WTC11 (cell line): ENCODE measurements at regions not wholly inside any gene's neighbourhood (a gene's known extent, or its start where the extent isn't known, plus 50 kb on each side); places are given as distances from the start of the nearest gene placed in this dataset.

ENCODE experiments used
- ATAC-seq: fragments of 200-7000 bp; cut with Tn5 transposase; 2 replicates; pipeline ENCODE4 v1.10.0; 2021; ENCODE audit warnings: mild to moderate bottlenecking, moderate library complexity
- CTCF ChIA-PET: fragments of 300-600 bp; sonication (Branson Sonifier 250); formaldehyde crosslinking; loops from one replicate; lab custom pipeline; 2021; ENCODE audit warnings: antibody characterized with exemption; lab: Charles Lee
- POLR2A ChIA-PET: fragments of 350-600 bp; sonication (Branson Sonifier 250); formaldehyde crosslinking; loops from one replicate; lab custom pipeline; 2021; ENCODE audit warnings: antibody characterized with exemption; lab: Charles Lee
- DNase-seq: peaks from one replicate; pipeline ENCODE4 v3.0.0; 2021; ENCODE audit warnings: low spot score
- H3K27ac Mint-ChIP-seq: 2 replicates; pipeline ENCODE4 v1.8.0; 2021; ENCODE audit warnings: mixed read lengths
- H3K27me3 Mint-ChIP-seq: 2 replicates; pipeline ENCODE4 v1.8.0; 2021; ENCODE audit warnings: low read depth, mild to moderate bottlenecking, moderate library complexity, mixed read lengths
- H3K36me3 Mint-ChIP-seq: 2 replicates; pipeline ENCODE4 v1.8.0; 2021; ENCODE audit warnings: mixed read lengths
- H3K4me1 Mint-ChIP-seq: 2 replicates; pipeline ENCODE4 v1.8.0; 2022; ENCODE audit warnings: mixed read lengths
- H3K4me3 Mint-ChIP-seq: 2 replicates; pipeline ENCODE4 v1.8.0; 2021; ENCODE audit warnings: mild to moderate bottlenecking, moderate library complexity, mixed read lengths
- H3K9me3 Mint-ChIP-seq: 2 replicates; pipeline ENCODE4 v1.8.0; 2021; ENCODE audit warnings: mixed read lengths
- ATF1 ChIP-seq: sonication (generic); formaldehyde crosslinking; IDR thresholded peaks from 2 replicates; pipeline ENCODE4 v1.8.1; 2023; ENCODE audit warnings: mild to moderate bottlenecking, moderate library complexity, missing genetic modification reagents
- ELF4 ChIP-seq: sonication (generic); formaldehyde crosslinking; IDR thresholded peaks from 2 replicates; pipeline ENCODE4 v1.8.1; 2022; ENCODE audit warnings: low read depth, mild to moderate bottlenecking, moderate library complexity, missing genetic modification reagents
- ETV6 ChIP-seq: sonication (generic); formaldehyde crosslinking; IDR thresholded peaks from 2 replicates; pipeline ENCODE4 v1.8.1; 2022; ENCODE audit warnings: mild to moderate bottlenecking, missing genetic modification reagents
- FOXP1 ChIP-seq: sonication (generic); formaldehyde crosslinking; IDR thresholded peaks from 2 replicates; pipeline ENCODE4 v1.8.0; 2022; ENCODE audit warnings: missing genetic modification reagents, mild to moderate bottlenecking, moderate library complexity, borderline replicate concordance
- JUN ChIP-seq: sonication (generic); formaldehyde crosslinking; IDR thresholded peaks from 2 replicates; pipeline ENCODE4 v1.8.0; 2023; ENCODE audit warnings: mild to moderate bottlenecking, missing genetic modification reagents
- MXD4 ChIP-seq: fragments of 250-450 bp; sonication (Bioruptor Pico); IDR thresholded peaks from 2 replicates; pipeline ENCODE4 v1.8.0; 2021; ENCODE audit warnings: mild to moderate bottlenecking, moderate library complexity, borderline replicate concordance
- NFATC4 ChIP-seq: fragments of 250-450 bp; sonication (Bioruptor Pico); IDR thresholded peaks from 2 replicates; pipeline ENCODE4 v1.9.0; 2021; ENCODE audit warnings: mild to moderate bottlenecking
- RELA ChIP-seq: sonication (generic); formaldehyde crosslinking; IDR thresholded peaks from 2 replicates; pipeline ENCODE4 v1.8.1; 2022; ENCODE audit warnings: missing genetic modification reagents, mild to moderate bottlenecking, borderline replicate concordance
- SMAD3 ChIP-seq: sonication (generic); formaldehyde crosslinking; IDR thresholded peaks from 2 replicates; pipeline ENCODE4 v1.8.0; 2022; ENCODE audit warnings: missing genetic modification reagents, mild to moderate bottlenecking, borderline replicate concordance
- ZBTB43 ChIP-seq: sonication (generic); formaldehyde crosslinking; IDR thresholded peaks from 2 replicates; pipeline ENCODE4 v1.8.1; 2023; ENCODE audit warnings: mild to moderate bottlenecking, missing genetic modification reagents
- ZNF138 ChIP-seq: sonication (generic); formaldehyde crosslinking; conservative IDR thresholded peaks from 2 replicates; pipeline ENCODE4 v1.8.1; 2022; ENCODE audit warnings: mild to moderate bottlenecking, moderate library complexity, missing genetic modification reagents
- ZNF532 ChIP-seq: fragments of 250-450 bp; sonication (Bioruptor Pico); IDR thresholded peaks from 2 replicates; pipeline ENCODE4 v1.9.0; 2021; ENCODE audit warnings: mild to moderate bottlenecking, borderline replicate concordance
- TF ChIP-seq, protein P1 (sequence below): sonication (generic); formaldehyde crosslinking; IDR thresholded peaks from 2 replicates; pipeline ENCODE4 v1.8.1; 2022; ENCODE audit warnings: mild to moderate bottlenecking, moderate library complexity, missing genetic modification reagents
- TF ChIP-seq, protein P2 (sequence below): sonication (generic); formaldehyde crosslinking; IDR thresholded peaks from 2 replicates; pipeline ENCODE4 v1.8.0; 2023; ENCODE audit warnings: mild to moderate bottlenecking, missing genetic modification reagents

GRCh38 chr3:118833075-118833474, 201.6 kb downstream of the IGSF11 start (continued):
- TF ChIP-seq ZNF532 (CRISPR knock-in tag), result no peak
- TF ChIP-seq ZBTB43 (CRISPR knock-in tag), result no peak
- TF ChIP-seq, all 79 proteins: peak for 0

- no peak for ATAC-seq
- TF ChIP-seq, protein P1, sequence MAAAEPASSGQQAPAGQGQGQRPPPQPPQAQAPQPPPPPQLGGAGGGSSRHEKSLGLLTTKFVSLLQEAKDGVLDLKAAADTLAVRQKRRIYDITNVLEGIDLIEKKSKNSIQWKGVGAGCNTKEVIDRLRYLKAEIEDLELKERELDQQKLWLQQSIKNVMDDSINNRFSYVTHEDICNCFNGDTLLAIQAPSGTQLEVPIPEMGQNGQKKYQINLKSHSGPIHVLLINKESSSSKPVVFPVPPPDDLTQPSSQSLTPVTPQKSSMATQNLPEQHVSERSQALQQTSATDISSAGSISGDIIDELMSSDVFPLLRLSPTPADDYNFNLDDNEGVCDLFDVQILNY, result no peak
- no peak for TF ChIP-seq SMAD3 (CRISPR knock-in tag)
- TF ChIP-seq ZNF138, result no peak
- TF ChIP-seq JUN, result no peak
- TF ChIP-seq MXD4 (CRISPR knock-in tag), result no peak
- TF ChIP-seq FOXP1 (CRISPR knock-in tag), result no peak
- no peak for TF ChIP-seq ETV6 (CRISPR knock-in tag)
- TF ChIP-seq ELF4 (CRISPR knock-in tag), result no peak
- TF ChIP-seq, protein P2, sequence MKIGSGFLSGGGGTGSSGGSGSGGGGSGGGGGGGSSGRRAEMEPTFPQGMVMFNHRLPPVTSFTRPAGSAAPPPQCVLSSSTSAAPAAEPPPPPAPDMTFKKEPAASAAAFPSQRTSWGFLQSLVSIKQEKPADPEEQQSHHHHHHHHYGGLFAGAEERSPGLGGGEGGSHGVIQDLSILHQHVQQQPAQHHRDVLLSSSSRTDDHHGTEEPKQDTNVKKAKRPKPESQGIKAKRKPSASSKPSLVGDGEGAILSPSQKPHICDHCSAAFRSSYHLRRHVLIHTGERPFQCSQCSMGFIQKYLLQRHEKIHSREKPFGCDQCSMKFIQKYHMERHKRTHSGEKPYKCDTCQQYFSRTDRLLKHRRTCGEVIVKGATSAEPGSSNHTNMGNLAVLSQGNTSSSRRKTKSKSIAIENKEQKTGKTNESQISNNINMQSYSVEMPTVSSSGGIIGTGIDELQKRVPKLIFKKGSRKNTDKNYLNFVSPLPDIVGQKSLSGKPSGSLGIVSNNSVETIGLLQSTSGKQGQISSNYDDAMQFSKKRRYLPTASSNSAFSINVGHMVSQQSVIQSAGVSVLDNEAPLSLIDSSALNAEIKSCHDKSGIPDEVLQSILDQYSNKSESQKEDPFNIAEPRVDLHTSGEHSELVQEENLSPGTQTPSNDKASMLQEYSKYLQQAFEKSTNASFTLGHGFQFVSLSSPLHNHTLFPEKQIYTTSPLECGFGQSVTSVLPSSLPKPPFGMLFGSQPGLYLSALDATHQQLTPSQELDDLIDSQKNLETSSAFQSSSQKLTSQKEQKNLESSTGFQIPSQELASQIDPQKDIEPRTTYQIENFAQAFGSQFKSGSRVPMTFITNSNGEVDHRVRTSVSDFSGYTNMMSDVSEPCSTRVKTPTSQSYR (CRISPR knock-in tag), result no peak
- TF ChIP-seq ATF1 (CRISPR knock-in tag), result no peak
- Mint-ChIP-seq H3K27me3 (no peaks in the 10 kb centered on the region; the same call in none of the 2 replicates), H3K4me3 (no peak overlapping the region), H3K27ac (no peak overlapping the region), H3K36me3 (peaks cover 55% of the 10 kb centered on the region), H3K9me3 (peaks cover 83% of the 10 kb centered on the region), H3K4me1 (no peaks in the 10 kb centered on the region)
- ChIA-PET CTCF (no interaction called here), POLR2A (no interaction called here)
- DNase-seq, result no peak
These were observed 195.8 kb downstream of the IGSF11 start for GRCh38 chr3:118838871-118839270.

DNA sequence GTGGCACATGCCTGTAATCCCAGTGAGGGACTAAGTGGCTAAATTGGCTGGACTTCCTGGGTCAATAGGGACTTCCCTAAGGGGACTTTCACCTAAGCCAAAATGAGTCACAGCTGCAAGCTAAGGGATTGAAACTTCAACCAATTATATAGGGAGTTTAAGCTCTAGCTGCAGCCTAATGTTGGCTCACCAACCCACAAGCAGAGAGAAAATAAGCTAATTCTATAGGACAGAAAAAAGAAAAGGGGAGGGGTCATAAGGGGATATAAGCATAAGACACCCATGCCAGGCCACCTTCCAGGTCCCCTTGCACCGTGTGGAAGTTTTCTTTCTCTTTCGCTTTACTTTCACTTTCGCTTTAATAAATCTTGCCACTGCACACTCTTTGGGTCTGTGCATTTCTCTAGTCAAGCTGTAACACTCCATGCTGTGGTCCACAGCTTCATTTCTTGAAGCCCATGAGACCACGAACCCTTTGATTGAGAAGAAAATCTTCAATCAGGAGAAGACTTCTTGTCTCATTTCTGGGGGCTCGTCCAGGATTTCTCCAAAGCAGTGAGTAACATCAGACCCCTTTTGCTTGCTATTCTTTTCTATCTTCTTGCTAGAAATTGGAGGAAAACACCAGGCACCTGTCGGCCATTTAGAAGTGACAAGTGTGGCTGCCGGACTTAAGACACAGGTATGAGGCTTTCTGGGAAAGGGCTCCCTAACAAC, 192.3 kb downstream of the IGSF11 start:
- CTCF ChIA-PET, result no interaction called here

More for the DNA sequence above, 192.3 kb downstream of the IGSF11 start:
- no peak overlapping the region for H3K27ac Mint-ChIP-seq
- H3K4me3 Mint-ChIP-seq, result no peak overlapping the region
- DNase-seq (no peak), ATAC-seq (no peak)
- POLR2A ChIA-PET, result no interaction called here
- H3K27me3 Mint-ChIP-seq, result no peaks in the 10 kb centered on the region; the same call in none of the 2 replicates
- TF ChIP-seq RELA (CRISPR knock-in tag), result no peak
- TF ChIP-seq ETV6 (CRISPR knock-in tag), result no peak
- TF ChIP-seq NFATC4 (CRISPR knock-in tag), result no peak
- peaks cover 66% of the 10 kb centered on the region for H3K36me3 Mint-ChIP-seq
- H3K4me1 Mint-ChIP-seq, result no peaks in the 10 kb centered on the region
- H3K9me3 Mint-ChIP-seq, result peaks cover 79% of the 10 kb centered on the region
